PC-9 (cell line): ENCODE measurements at regions not wholly inside any gene's neighbourhood (a gene's known extent, or its start where the extent isn't known, plus 50 kb on each side); places are given as distances from the start of the nearest gene placed in this dataset.
"Not testable (repeated sequence)": the region's sequence is repeated elsewhere in the genome, so short reads cannot be mapped to it uniquely, and the experiment has no call there.

Experiments
- BruUV-seq: library from RNA; stranded (reverse); fragments of 400-500 nt; replicated peaks from 2 replicates; lab custom pipeline; 2021; lab: Mats Ljungman, UMichigan
- CTCF ChIA-PET: fragments of 300-600 bp; sonication (Branson Sonifier 250); formaldehyde crosslinking; loops from one replicate; lab custom pipeline; 2022; ENCODE audit warnings: antibody characterized with exemption; lab: Charles Lee
- POLR2A ChIA-PET: fragments of 300-600 bp; sonication (Branson Sonifier 250); formaldehyde crosslinking; loops from one replicate; lab custom pipeline; 2022; ENCODE audit warnings: antibody characterized with exemption; ENCODE audit not compliant: unreplicated experiment; lab: Charles Lee
- DNase-seq, 2 experiments: peaks; one replicate each; pipeline versions ENCODE4 v3.0.0 to v3.0.0-alpha.2; 2015 to 2022; ENCODE audit warnings: mixed read lengths in 1 of 2
- H2AFZ ChIP-seq: fragments of 200-600 bp; sonication (generic); 2 replicates; pipeline ENCODE4 v1.8.1; 2017; ENCODE audit warnings: antibody characterized with exemption
- H3F3A ChIP-seq: fragments of 200-600 bp; sonication (generic); 2 replicates; pipeline ENCODE4 v1.8.1; 2017; ENCODE audit warnings: antibody characterized with exemption, mild to moderate bottlenecking, low read depth; ENCODE audit not compliant: insufficient read depth
- H3K27ac ChIP-seq: fragments of 200-600 bp; sonication (generic); 2 replicates; pipeline ENCODE4 v1.6.1; 2016; ENCODE audit warnings: mixed run types
- H3K27me3 ChIP-seq: fragments of 200-600 bp; sonication (generic); 2 replicates; pipeline ENCODE4 v1.6.1; 2016; ENCODE audit warnings: low read depth, mixed run types; ENCODE audit not compliant: insufficient read depth
- H3K36me3 ChIP-seq: fragments of 200-600 bp; sonication (generic); 2 replicates; pipeline ENCODE4 v1.6.1; 2016; ENCODE audit warnings: low read depth, mixed run types
- H3K4me1 ChIP-seq: fragments of 200-600 bp; sonication (generic); replicated peaks from 2 replicates; pipeline ENCODE4 v1.6.1; 2016; ENCODE audit warnings: mixed run types; ENCODE audit not compliant: insufficient read depth
- H3K4me2 ChIP-seq: fragments of 200-600 bp; sonication (generic); 2 replicates; pipeline ENCODE4 v1.6.1; 2017; ENCODE audit warnings: mixed run types
- H3K4me3 ChIP-seq: fragments of 200-600 bp; sonication (generic); 2 replicates; pipeline ENCODE4 v1.6.1; 2016; ENCODE audit warnings: mixed run types
- H3K79me2 ChIP-seq: fragments of 200-600 bp; sonication (generic); 2 replicates; pipeline ENCODE4 v1.6.1; 2017; ENCODE audit warnings: low read depth, mixed run types
- H3K9me2 ChIP-seq: fragments of 200-600 bp; sonication (generic); 2 replicates; pipeline ENCODE4 v1.8.1; 2017; ENCODE audit warnings: mild to moderate bottlenecking; ENCODE audit not compliant: insufficient read depth
- H3K9me3 ChIP-seq: fragments of 200-600 bp; sonication (generic); 2 replicates; pipeline ENCODE4 v1.8.1; 2016; ENCODE audit warnings: low read depth; ENCODE audit not compliant: insufficient read depth
- H4K20me1 ChIP-seq: fragments of 200-600 bp; sonication (generic); 2 replicates; pipeline ENCODE4 v1.8.1; 2017; ENCODE audit not compliant: insufficient read depth
- EZH2 ChIP-seq: fragments of 200-600 bp; sonication (generic); IDR thresholded peaks from 2 replicates; pipeline ENCODE4 v1.8.0; 2017; ENCODE audit warnings: antibody characterized with exemption, low read depth
- intact Hi-C: fragments of 100-400 bp; cut with micrococcal nuclease; formaldehyde crosslinking; loops from one replicate; pipeline ENCODE4 v1.10.0; 2022; ENCODE audit not compliant: unreplicated experiment
- TF ChIP-seq, protein P1 (sequence below): fragments of 200-600 bp; sonication (generic); conservative IDR thresholded peaks from 2 replicates; pipeline ENCODE4 v1.6.1; 2017; ENCODE audit warnings: mixed run types, antibody characterized with exemption, mild to moderate bottlenecking, moderate library complexity

DNA sequence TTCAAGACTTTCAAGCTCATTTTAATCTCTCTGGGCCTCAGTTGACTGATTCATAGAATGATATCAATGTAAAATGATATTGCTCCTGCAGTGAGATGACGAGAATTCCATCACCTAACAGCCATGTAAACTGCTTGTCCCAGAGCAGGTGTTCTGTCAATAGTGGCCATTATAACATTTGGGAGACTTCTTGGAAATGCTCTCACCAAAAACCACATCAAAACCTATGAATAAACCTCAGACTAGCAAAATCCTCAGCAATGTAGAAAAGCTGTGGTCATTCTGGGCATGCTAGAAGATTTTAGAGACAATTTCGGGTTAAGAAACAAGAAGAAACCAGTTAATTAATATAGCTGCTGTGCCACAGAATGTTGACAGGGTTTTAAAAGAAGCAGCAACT, 225.4 kb downstream of the FRK start:
- H3K36me3 ChIP-seq = no peaks in the 10 kb centered on the region
- H3K4me3 ChIP-seq = no peak overlapping the region
- no peak for DNase-seq
- H3K79me2 ChIP-seq = no peaks in the 10 kb centered on the region
- H3K27me3 ChIP-seq = no peaks in the 10 kb centered on the region
- ChIA-PET CTCF (no interaction called here), POLR2A (no interaction called here)
- intact Hi-C loops = no loop called here
- TF ChIP-seq, protein P1, sequence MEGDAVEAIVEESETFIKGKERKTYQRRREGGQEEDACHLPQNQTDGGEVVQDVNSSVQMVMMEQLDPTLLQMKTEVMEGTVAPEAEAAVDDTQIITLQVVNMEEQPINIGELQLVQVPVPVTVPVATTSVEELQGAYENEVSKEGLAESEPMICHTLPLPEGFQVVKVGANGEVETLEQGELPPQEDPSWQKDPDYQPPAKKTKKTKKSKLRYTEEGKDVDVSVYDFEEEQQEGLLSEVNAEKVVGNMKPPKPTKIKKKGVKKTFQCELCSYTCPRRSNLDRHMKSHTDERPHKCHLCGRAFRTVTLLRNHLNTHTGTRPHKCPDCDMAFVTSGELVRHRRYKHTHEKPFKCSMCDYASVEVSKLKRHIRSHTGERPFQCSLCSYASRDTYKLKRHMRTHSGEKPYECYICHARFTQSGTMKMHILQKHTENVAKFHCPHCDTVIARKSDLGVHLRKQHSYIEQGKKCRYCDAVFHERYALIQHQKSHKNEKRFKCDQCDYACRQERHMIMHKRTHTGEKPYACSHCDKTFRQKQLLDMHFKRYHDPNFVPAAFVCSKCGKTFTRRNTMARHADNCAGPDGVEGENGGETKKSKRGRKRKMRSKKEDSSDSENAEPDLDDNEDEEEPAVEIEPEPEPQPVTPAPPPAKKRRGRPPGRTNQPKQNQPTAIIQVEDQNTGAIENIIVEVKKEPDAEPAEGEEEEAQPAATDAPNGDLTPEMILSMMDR = no peak
- TF ChIP-seq EZH2 = no peak
- peak overlapping the region; percentile 4; the same call in 1 of the 2 replicates for H2AFZ ChIP-seq
- no peaks in the 10 kb centered on the region for H4K20me1 ChIP-seq
- H3F3A ChIP-seq = no peaks in the 10 kb centered on the region
- BruUV-seq = no TSS peak
- H3K9me2 ChIP-seq = no peaks in the 10 kb centered on the region
- H3K9me3 ChIP-seq = no peaks in the 10 kb centered on the region
- H3K27ac ChIP-seq = no peak overlapping the region
- no peaks in the 10 kb centered on the region for H3K4me1 ChIP-seq
- no peak overlapping the region for H3K4me2 ChIP-seq

- H3K4me3 ChIP-seq, intact Hi-C loops, H3K9me3 ChIP-seq, H4K20me1 ChIP-seq, H3K27ac ChIP-seq, H3K36me3 ChIP-seq, H3F3A ChIP-seq, DNase-seq, CTCF ChIA-PET, H3K27me3 ChIP-seq, BruUV-seq, POLR2A ChIA-PET, H3K9me2 ChIP-seq, H3K4me2 ChIP-seq, H3K4me1 ChIP-seq, H2AFZ ChIP-seq, H3K79me2 ChIP-seq: not testable (repeated sequence)
These were observed 226.1 kb downstream of the FRK start for GRCh38 chr6:115834542-115834941.

DNA sequence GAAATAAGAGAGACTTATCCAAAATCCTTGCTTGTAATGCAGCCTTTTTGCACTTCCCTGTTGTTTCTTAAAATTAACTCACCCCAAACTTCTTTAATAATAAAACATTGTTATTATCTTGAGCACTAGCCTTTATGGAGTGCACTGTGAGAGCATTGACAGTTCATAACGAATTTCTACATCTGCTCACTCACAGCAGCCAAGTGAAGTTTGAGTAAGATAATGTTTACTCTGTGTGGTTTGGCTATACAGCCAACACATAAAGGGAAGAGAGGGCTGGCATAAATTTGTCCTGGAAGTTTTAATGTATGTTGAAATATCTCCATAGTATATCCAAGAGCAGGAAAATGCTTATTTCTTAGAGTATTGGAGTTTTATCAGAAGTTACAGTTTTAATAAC, 227.9 kb downstream of the FRK start:
- no peaks in the 10 kb centered on the region for H3K79me2 ChIP-seq
- no peak overlapping the region for H3K4me3 ChIP-seq
- ChIA-PET CTCF (no interaction called here), POLR2A (no interaction called here)
- H3K9me2 ChIP-seq = no peaks in the 10 kb centered on the region
- no peaks in the 10 kb centered on the region for H3F3A ChIP-seq
- no peak overlapping the region for H3K4me2 ChIP-seq
- no peak overlapping the region for H3K27ac ChIP-seq
- H2AFZ ChIP-seq = no peak overlapping the region
- TF ChIP-seq, protein P1 = no peak
- no peak for TF ChIP-seq EZH2
- no peaks in the 10 kb centered on the region for H3K36me3 ChIP-seq
- no peaks in the 10 kb centered on the region for H3K27me3 ChIP-seq
- BruUV-seq = no TSS peak
- intact Hi-C loops = no loop called here
- no peaks in the 10 kb centered on the region for H4K20me1 ChIP-seq
- H3K9me3 ChIP-seq = no peaks in the 10 kb centered on the region
- no peak for DNase-seq
- H3K4me1 ChIP-seq = no peaks in the 10 kb centered on the region

DNA sequence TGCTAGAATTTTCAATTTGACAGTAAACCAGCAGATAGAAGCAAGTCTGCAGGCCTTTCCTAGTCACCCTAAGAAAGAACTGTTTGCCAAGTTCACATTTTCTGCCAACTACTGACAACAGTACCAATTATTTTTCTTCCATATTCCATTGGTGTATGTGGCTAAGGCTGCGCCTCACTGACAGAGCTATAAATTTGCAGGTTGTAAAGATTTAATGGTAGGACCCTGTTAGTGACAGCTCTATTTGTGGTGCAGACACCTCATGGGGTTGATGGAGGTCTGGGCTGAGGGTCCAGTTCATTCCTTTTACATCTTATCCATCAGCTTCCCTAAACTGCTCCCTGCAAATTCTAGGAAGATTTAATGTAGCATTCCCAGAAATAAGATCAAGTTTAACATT, 228.5 kb downstream of the FRK start:
- no TSS peak for BruUV-seq
- no peaks in the 10 kb centered on the region for H3K79me2 ChIP-seq
- H3K4me1 ChIP-seq = no peaks in the 10 kb centered on the region
- no peak overlapping the region for H3K27ac ChIP-seq
- intact Hi-C loops = no loop called here
- TF ChIP-seq, protein P1 = no peak
- no peak for TF ChIP-seq EZH2
- ChIA-PET CTCF (no interaction called here), POLR2A (no interaction called here)
- H3K9me2 ChIP-seq = no peaks in the 10 kb centered on the region
- no peak overlapping the region for H3K4me3 ChIP-seq
- no peak overlapping the region for H3K4me2 ChIP-seq
- no peaks in the 10 kb centered on the region for H4K20me1 ChIP-seq
- no peaks in the 10 kb centered on the region for H3F3A ChIP-seq
- no peaks in the 10 kb centered on the region for H3K9me3 ChIP-seq
- no peak for DNase-seq
- H3K36me3 ChIP-seq = no peaks in the 10 kb centered on the region
- H3K27me3 ChIP-seq = no peaks in the 10 kb centered on the region
- H2AFZ ChIP-seq = no peak overlapping the region
